HG02973 (cell line): ENCODE measurements at regions not wholly inside any gene's neighbourhood (a gene's known extent, or its start where the extent isn't known, plus 50 kb on each side); places are given as distances from the start of the nearest gene placed in this dataset.
A peak's percentile ranks its signal among the peaks of the same experiment; 100 is the strongest.
"Not testable (repeated sequence)": the region's sequence is repeated elsewhere in the genome, so short reads cannot be mapped to it uniquely, and the experiment has no call there.

Experiments
- ATAC-seq: cut with Tn5 transposase; IDR thresholded peaks from one replicate; pipeline ENCODE4 v1.9.1; 2021; ENCODE audit warnings: moderate library complexity; ENCODE audit not compliant: unreplicated experiment

DNA sequence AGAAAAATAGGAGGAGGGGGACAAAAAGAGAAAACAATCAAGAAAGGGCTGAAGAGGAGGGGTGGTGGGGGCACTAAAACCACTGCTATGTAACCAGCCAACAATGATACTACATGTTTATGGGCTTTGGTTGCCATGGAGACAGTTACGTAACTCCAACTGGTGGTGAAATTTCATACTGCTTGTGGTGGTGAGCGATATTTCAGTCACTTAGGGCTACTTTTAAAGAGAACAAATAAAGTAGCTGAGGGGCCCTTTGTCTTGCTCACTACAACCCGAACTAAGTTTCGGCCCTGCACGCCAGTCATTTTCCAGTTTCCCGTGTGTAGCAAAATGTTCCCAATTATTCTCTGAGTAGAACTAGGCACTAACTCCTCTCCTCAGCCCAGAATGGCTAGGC, 275.2 kb upstream of the EDA2R start:
- no peak for ATAC-seq

DNA sequence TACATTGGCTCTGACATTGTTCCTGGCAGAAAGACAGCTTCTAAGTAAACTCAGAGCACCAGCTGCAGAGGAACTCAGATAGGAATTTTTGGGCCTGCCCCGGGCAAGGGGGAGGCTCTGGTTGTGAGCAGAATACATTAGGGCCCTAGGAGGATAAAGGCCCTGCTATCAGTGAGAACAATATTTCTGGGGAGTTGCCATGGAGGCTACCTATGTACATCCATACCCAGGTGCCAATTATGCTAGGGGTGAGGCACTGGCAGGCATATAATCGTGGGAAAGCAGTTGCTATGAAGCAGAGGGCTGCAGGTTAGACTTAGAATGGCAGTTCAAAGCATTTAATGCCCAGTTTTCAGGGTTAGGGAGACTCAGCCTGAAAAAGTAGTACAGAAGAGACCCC, 273.5 kb upstream of the EDA2R start:
- no peak for ATAC-seq

DNA sequence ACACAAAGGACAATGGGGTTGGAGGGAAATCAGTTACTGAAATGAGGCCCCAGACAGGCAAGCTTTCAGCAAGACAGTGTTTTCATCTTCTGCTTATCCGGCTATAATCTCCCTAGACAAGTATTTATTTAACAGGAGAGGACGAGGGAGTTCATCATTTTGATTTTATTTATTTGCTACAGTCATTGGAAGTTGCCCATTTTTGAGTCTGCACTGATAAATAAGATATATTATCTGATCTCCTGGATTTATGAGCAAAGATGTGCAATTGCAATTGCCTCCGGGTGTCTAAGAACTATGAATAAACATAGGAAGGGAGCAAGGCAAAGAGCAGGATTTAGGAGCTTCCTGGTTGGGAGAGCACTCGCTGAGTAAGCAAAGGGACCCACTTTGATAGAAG, 263.2 kb upstream of the EDA2R start:
- no peak for ATAC-seq

DNA sequence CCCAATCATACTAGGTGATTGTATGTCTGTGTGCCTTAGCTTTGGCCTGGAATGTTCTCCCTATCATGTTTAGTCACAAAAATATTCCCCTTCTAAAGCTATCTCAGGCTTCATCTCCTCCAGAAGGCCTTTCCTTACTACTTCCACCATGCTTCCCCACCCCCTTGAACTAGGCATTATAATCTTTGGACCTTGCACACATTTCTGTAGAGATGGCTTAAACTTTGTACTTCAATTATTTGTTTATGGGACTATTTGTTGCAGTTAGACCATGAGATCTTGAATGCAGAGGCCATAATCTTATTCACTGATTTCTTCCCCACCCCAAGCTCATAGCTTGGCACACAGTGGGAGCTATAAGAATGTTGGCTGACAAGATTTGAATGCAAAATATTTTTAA, 262.0 kb upstream of the EDA2R start:
- no peak for ATAC-seq

DNA sequence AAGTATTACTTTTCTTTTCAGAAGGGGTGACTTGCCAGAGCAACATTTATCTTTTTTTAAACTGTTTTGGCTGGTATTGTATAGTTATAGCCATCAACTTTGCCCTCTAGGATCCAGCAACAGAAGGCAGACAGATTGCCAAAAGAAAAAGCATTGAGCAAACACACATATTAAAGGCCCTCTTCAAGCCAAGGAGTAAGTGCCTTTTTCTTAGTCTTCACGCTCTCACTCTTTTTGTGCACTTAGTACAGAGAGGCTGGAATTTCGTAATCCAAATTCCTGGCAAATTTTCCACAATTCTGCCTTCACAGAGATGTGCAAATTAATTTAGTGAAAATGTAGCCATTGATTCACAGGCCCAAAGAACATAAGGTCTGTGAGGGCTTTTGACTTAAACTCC, 253.1 kb upstream of the EDA2R start:
- no peak for ATAC-seq

DNA sequence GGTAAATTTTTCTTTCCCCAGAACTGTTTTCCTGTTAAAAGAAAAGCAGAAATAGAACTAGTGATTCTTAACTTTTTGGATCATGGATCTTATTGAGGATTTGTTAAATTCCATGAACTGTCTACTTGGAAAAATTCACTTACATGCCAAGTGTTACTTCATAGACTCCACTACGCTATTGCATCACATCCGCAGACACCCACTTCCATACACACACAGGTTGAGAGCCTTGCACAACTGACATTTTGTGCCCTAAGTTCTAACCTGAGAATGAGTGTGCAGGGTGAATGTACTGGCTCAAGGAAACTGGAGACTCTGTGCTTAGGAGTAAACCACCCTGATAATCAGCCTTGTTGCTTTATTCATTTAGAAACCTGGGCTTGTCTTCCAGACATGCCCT, 250.5 kb upstream of the EDA2R start:
- no peak for ATAC-seq

DNA sequence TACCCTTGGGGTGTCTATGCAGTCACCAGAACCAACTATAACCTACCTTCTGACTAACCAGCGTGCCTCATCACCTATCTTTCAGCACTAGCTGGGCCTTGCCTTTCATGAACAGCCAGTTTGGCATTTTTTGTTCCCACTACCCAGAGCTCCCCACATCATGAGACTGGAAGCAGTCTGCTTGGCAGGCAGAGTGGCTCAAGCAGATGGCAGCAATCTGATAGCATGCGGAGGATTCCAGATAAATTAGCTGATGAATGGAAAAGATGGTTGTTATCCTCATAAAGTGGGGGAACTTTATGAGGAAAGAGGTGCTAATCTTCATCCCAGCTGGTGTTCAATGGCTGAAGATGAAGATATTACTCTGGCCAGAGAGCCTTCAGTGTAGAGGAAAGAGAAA, 243.2 kb upstream of the EDA2R start:
- ATAC-seq: no peak

DNA sequence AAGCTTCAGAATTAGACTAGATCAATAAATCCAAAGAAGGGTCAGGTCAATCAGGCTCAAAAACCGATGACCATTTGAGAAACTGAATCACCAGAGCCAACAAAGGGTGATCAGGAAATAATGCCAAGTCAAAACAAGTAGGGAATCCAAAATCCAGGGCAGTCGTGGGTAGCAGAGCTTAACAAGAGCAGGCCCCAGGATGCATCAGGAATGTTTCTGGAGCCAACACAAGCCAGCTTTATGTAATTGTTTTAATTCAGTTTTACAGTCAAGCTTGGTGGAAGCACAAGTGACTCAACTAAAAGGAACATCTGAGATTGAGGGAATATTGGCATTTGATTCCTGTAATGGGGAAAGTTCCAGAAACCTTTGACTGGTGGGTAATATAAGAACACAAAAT, 237.9 kb upstream of the EDA2R start:
- ATAC-seq: no peak

DNA sequence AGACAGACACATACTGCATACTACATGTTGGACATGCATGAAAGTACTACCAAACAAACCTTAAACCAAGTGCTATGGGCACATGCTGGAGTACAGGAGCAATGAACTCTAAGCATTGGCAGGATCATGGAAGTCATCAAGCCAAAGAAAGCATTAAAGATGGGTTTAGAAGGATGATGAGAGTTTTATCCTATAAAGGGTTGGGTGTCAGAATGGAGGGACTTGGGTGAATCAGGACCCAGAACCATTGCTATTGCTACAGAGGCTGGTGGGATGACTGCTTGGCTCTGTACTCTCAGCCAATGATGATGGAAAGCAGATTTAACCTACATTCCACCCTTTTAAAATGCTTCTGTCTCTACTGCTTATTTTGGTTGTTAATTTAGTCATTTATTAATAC, 233.9 kb upstream of the EDA2R start:
- no peak for ATAC-seq

DNA sequence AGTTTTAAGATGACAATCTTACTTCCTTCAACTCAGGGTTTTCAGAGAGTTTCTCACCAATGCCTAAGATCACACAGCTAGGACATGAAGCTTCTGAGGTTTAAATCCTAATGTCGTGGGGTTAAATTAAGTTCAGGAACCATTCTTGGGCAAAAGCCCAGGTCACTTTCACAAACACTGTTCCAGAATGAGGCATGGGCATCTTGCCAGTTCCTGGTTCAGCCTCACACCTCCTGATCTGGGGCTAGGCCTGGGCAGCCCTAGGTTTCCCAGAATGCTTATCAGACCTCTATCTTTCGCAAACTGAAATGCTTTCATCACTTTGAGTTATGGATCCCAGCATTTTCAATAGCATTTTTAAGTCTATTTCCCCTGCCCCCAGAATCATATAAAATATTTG, 224.8 kb upstream of the EDA2R start:
- no peak for ATAC-seq

DNA sequence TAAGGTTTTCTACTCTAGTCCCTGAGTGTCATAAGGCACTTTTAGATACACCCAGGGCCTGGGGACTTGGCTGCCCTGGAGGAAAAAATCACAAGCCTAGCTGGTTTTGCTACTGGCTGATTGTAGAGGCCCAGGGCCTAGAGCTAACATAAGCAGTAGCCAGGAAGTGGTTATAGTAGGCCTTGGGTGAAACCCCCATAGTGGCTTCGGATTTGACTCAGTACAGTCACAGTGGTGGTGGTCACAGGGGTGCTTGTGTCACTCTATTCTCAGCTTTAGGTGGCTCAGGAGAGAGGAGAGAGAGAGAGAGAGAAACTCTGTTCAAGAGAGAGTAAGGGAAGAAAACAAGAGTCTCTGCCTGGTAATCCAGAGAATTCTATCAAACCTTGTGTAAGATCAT, 194.5 kb upstream of the EDA2R start:
- peak; percentile 86 for ATAC-seq

DNA sequence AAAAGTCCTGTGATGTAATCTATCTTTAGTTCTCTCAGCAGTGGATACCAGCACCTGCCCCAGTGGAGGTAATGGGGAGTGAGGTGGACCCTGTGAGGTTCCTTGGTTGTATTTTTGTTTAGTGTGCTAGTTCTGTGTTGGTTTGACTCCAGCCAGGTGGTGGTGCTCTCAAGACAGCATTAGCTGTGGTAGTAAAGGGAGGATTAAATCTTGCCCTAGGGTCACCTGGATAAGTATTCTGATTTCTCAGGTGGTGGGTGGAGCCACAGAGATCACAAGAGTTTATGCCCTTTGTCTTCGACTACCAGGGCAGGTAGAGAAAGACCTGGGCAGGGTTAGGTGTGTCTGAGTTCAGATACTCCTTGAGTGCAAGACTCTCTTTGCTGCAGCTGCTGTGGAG, 176.3 kb upstream of the EDA2R start:
- no peak for ATAC-seq

DNA sequence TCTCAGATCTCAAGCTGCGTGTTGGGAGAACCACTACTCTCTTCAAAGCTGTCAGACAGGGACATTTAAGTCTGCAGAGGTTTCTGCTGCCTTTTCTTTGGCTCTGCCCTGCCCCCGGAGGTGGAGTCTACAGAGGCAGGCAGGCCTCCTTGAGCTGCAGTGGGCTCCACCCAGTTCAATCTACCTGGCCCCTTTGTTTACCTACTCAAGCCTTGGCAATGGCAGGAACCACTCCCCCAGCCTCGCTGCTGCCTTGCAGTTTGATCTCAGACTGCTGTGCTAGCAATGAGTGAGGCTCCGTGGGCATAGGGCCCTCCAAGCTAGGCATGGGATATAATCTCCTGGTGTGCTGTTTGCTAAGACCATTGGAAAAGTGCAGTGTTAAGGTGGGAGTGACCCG, 155.6 kb upstream of the EDA2R start:
- not testable (repeated sequence) for ATAC-seq

DNA sequence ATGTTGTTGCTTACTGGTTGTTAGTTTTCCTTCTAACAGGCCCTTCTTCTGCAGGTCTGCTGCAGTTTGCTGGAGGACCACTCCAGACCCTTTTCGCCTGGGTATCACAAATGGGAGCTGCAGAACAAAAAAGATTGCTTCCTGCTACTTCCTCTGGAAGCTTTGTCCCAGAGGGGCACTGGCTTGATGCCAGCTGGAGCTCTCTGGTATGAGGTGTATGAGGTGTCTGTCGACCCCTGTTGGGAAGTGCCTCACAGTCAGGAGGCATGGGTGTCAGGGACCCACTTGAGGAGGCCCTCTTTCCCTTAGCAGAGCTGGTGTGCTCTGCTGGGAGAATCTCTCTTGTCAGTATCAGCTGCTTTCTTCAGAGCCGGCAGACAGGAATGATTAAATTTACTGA, 127.4 kb upstream of the EDA2R start:
- no peak for ATAC-seq

DNA sequence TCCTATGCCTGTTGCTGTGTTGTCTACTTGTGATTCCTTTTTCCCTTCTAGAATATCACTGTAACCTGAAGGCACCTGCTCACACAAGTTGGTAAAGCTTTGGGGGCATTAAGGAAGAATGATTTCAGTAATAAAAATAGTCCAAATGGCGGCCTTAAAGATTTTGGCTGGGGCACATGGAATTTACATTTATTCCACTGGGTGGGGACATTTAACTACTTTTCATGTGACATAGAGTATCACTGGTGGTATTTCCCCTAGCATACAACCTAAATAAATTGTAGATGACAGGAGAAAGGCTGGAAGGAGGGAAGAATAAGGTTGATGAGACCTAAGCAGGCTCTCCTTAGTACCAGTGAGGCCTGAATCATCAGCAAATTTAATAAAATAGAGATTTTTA, 121.8 kb upstream of the EDA2R start:
- ATAC-seq: no peak

DNA sequence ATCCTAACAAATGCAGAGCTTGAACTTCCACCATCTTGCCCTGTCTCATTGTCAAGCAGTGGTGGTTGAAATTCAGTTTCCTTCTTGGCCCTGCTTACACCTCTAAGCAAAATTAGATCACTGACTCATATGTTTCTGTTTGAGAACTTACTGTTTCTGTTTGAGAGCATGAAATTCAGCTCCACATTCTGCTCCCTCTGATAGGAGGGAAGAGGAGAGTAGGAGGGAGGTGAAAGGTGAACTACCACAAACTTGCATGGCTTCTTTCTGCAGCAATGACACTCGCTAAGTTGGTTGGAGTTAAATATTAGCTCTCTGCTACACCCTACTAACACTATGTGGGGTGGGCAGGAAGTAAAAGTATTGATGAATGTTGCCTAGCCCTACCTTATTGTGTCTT, 117.8 kb upstream of the EDA2R start:
- no peak for ATAC-seq

DNA sequence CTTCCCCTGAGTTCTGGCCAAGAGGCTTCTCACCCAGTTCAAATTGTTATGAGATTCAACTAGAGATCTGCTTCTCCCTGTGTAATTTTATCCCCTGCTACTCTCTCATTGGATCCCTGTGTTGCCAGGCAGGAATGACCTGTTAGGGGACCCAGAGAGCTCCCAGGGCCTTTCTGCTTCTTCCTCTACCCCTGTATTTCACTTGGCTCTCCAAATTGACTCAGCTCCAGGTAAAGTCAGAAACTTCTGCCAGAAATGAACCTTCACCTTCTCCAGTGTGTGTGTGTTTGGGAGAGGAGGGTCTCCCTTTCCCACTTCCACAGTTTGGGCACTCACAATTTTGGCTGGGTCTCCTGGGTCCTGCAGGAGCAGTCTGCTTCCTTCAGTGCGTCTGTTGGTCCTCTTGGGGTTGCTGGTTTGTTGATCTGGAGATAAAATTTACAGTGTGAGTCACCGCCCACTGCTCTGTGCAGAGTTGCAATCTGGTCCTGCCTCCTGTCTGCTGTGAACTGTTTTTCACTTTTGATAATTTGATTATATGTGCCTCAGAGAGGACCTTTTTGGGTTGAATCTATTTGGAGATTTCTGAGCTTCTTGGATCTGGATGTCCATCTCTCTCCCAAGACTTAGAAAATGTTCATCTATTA, 112.4 kb upstream of the EDA2R start:
- no peak for ATAC-seq

DNA sequence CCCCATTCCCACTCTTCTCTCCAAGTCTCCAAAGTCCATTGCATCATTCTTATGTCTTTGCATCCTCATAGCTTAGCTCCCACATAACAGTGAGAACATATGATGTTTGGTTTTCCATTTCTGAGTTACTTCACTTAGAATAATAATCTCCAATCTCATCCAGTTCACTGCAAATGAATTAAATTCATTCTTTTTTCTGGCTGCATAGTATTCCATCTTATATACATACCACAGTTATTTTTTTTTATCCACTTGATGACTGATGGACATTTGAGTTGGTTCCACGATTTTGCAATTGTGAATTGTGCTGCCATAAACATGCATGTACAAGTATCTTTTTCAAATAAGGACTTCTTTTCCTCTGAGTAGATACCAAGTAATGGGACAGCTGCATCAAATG, 105.6 kb upstream of the EDA2R start:
- ATAC-seq: not testable (repeated sequence)

DNA sequence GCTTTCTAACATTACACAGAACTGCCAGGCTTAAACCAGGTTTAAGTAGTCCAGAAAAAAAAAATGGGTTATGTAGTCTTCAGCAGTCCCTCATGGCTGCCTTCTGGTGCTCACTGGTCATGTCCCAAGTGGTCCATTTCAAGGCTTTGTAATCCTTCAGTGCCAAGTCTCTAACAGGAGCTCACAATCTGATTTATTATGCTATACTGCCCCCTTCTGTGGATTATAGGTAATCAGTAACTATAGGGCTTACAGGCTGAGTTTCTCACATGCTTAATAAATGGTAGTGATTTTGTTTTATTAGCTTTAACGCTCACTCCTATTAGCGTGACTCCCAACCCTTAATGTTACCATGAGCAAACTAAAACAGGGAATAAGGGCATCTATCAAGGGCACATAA, 92.5 kb upstream of the EDA2R start:
- no peak for ATAC-seq

DNA sequence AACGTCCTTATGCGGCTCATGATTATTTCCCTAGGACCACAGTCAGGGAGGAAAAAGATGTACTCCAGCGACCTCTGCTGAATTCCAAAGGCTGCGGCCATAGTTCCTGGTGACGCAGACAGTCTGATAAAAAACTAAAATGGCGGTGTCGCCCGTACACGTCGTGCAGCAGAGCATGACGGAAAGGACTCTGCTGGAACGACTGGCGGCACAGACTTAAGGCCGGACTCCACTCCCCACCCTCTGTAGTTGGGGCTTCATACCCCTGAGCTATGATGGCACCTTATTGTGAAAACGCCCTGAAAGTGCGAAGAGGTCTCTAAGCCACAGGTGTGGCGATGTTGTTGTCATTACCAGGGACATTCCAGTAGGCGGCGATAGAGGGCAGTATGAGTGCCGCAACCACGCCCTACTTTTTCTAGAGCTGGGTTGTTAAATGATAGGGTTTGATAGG, 90.0 kb upstream of the EDA2R start:
- peak; percentile 83 for ATAC-seq

DNA sequence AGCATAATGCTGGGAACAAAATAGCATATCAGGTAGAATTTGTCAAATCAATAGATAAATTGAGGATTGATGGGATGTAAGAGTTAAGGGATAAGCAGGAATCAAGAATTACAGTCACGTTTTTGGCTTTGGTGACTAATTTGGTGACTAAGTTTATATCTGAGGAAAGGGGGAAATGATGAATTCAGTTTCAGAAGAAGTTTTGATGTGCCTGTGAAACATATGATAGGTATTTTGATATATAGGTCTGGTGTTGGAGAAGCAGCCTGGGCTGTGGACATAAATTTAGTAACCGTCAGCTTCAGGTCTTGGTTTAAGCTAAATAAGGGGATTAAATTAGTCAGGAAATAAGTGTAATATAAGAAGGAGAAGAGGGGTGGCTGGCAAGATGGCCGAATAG, 79.0 kb upstream of the EDA2R start:
- ATAC-seq: no peak

DNA sequence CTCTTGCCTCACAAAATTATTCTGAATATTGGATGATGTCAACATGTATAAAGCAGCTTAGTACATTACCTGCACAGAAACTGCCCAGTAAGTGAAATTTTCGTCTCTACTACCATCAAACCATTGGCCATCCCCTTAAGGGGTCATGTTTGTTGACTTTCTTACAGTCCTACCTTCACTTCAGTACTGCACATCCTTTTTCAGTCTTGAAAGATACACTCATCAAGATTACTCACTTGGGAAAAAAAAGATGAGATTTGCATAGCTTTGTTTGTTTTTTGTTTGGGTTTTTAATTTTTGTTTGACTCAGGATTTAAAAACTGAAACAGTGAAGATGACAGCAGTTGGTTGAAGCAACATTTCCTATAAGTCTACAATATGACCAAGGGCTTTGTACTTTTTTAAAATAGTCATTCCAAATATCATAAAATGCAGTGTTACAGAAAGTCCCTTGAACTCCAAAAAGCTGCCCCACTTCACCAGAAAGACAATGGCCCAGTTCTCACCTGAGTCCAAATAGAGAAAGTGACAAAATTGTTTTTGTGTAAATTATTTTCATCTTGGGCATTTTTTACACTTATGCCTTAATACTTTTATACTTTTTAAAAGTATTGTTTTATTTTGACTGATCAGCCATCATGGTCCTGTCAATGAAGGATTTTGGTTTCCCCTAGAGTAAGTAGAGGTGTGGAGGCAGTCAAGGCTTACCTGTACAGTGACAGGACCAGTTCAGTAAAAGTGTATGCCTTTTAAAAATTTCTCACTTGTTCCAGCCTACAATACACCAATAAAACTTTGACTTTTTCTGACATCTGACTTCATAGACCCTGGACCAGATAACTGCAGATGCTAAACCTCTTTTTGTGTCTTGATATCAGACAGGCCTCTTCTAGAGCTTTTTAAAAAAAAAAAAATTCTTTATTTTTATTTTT, 59.7 kb upstream of the EDA2R start:
- no peak for ATAC-seq
